ENCODE measurements at regions not wholly inside any gene's neighbourhood (a gene's known extent, or its start where the extent isn't known, plus 50 kb on each side); places are given as distances from the start of the nearest gene placed in this dataset.

GRCh38 chr3:43905157-43905556 is 214.4 kb downstream of the ABHD5 start:
- H3K9ac ChIP-seq (ENCODE audit: low read length) = no peak overlapping the region
- TF ChIP-seq SMC3 (conservative IDR thresholded peaks at IDR 0.05; ENCODE audit: poor library complexity) (no peak), EP300 (conservative IDR thresholded peaks at IDR 0.05; ENCODE audit: poor library complexity, severe bottlenecking) (no peak), RAD21 (conservative IDR thresholded peaks at IDR 0.05) (no peak), EZH2 (IDR thresholded peaks at IDR 0.05; ENCODE audit: borderline replicate concordance, insufficient read depth, low read length, poor library complexity, severe bottlenecking) (no peak), POLR2AphosphoS5 (IDR thresholded peaks at IDR 0.05) (no peak), MXI1 (conservative IDR thresholded peaks at IDR 0.05; ENCODE audit: poor library complexity, severe bottlenecking) (no peak), TAF1 (IDR thresholded peaks at IDR 0.05; ENCODE audit: low read depth) (no peak)
- TF ChIP-seq, protein P1, sequence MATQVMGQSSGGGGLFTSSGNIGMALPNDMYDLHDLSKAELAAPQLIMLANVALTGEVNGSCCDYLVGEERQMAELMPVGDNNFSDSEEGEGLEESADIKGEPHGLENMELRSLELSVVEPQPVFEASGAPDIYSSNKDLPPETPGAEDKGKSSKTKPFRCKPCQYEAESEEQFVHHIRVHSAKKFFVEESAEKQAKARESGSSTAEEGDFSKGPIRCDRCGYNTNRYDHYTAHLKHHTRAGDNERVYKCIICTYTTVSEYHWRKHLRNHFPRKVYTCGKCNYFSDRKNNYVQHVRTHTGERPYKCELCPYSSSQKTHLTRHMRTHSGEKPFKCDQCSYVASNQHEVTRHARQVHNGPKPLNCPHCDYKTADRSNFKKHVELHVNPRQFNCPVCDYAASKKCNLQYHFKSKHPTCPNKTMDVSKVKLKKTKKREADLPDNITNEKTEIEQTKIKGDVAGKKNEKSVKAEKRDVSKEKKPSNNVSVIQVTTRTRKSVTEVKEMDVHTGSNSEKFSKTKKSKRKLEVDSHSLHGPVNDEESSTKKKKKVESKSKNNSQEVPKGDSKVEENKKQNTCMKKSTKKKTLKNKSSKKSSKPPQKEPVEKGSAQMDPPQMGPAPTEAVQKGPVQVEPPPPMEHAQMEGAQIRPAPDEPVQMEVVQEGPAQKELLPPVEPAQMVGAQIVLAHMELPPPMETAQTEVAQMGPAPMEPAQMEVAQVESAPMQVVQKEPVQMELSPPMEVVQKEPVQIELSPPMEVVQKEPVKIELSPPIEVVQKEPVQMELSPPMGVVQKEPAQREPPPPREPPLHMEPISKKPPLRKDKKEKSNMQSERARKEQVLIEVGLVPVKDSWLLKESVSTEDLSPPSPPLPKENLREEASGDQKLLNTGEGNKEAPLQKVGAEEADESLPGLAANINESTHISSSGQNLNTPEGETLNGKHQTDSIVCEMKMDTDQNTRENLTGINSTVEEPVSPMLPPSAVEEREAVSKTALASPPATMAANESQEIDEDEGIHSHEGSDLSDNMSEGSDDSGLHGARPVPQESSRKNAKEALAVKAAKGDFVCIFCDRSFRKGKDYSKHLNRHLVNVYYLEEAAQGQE (IDR thresholded peaks at IDR 0.05; ENCODE audit: borderline replicate concordance) = no peak
- TF ChIP-seq, protein P2, sequence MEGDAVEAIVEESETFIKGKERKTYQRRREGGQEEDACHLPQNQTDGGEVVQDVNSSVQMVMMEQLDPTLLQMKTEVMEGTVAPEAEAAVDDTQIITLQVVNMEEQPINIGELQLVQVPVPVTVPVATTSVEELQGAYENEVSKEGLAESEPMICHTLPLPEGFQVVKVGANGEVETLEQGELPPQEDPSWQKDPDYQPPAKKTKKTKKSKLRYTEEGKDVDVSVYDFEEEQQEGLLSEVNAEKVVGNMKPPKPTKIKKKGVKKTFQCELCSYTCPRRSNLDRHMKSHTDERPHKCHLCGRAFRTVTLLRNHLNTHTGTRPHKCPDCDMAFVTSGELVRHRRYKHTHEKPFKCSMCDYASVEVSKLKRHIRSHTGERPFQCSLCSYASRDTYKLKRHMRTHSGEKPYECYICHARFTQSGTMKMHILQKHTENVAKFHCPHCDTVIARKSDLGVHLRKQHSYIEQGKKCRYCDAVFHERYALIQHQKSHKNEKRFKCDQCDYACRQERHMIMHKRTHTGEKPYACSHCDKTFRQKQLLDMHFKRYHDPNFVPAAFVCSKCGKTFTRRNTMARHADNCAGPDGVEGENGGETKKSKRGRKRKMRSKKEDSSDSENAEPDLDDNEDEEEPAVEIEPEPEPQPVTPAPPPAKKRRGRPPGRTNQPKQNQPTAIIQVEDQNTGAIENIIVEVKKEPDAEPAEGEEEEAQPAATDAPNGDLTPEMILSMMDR (IDR thresholded peaks at IDR 0.05; ENCODE audit: poor library complexity, severe bottlenecking) = no peak
- no peaks in the 10 kb centered on the region for H3K79me2 ChIP-seq (replicated peaks; ENCODE audit: insufficient read depth, low read length)
- H3K4me2 ChIP-seq (ENCODE audit: low read length) = no peak overlapping the region
- H3K9me3 ChIP-seq (ENCODE audit: low read length) = no peaks in the 10 kb centered on the region
- no peak overlapping the region for H2AFZ ChIP-seq (ENCODE audit: low read depth, low read length)
- no peaks in the 10 kb centered on the region for H3F3A ChIP-seq (ENCODE audit: insufficient read depth, low read length, poor library complexity, severe bottlenecking)
- H3K36me3 ChIP-seq (ENCODE audit: insufficient read depth, low read length) = no peaks in the 10 kb centered on the region
- H4K20me1 ChIP-seq (ENCODE audit: insufficient read depth) = no peaks in the 10 kb centered on the region
- no peak overlapping the region for H3K4me3 ChIP-seq (ENCODE audit: low read length)
- H3K27me3 ChIP-seq (ENCODE audit: insufficient read depth, low read depth, low read length) = no peaks in the 10 kb centered on the region
- no peak overlapping the region for H3K27ac ChIP-seq (ENCODE audit: low read length)
- H3K9me2 ChIP-seq (ENCODE audit: insufficient read depth, low read length) = no peaks in the 10 kb centered on the region

GRCh38 chr3:43906849-43907507 is 216.2 kb downstream of the ABHD5 start:
- no peaks in the 10 kb centered on the region for H3K9me3 ChIP-seq (ENCODE audit: low read length)
- no peak overlapping the region for H2AFZ ChIP-seq (ENCODE audit: low read depth, low read length)
- H3K4me2 ChIP-seq (ENCODE audit: low read length) = no peak overlapping the region
- H3F3A ChIP-seq (ENCODE audit: insufficient read depth, low read length, poor library complexity, severe bottlenecking) = no peaks in the 10 kb centered on the region
- H3K9ac ChIP-seq (ENCODE audit: low read length) = no peak overlapping the region
- no peak overlapping the region for H3K4me3 ChIP-seq (ENCODE audit: low read length)
- H3K36me3 ChIP-seq (ENCODE audit: insufficient read depth, low read length) = no peaks in the 10 kb centered on the region
- no peak overlapping the region for H3K27ac ChIP-seq (ENCODE audit: low read length)
- TF ChIP-seq RAD21 (conservative IDR thresholded peaks at IDR 0.05) (no peak), SMC3 (conservative IDR thresholded peaks at IDR 0.05; ENCODE audit: poor library complexity) (no peak), EZH2 (IDR thresholded peaks at IDR 0.05; ENCODE audit: borderline replicate concordance, insufficient read depth, low read length, poor library complexity, severe bottlenecking) (no peak), EP300 (conservative IDR thresholded peaks at IDR 0.05; ENCODE audit: poor library complexity, severe bottlenecking) (no peak)
- H4K20me1 ChIP-seq (ENCODE audit: insufficient read depth) = no peaks in the 10 kb centered on the region
- no peaks in the 10 kb centered on the region for H3K27me3 ChIP-seq (ENCODE audit: insufficient read depth, low read depth, low read length)
- no peaks in the 10 kb centered on the region for H3K79me2 ChIP-seq (replicated peaks; ENCODE audit: insufficient read depth, low read length)
- no peaks in the 10 kb centered on the region for H3K9me2 ChIP-seq (ENCODE audit: insufficient read depth, low read length)

All from neural cell (in vitro differentiated cells).